GM06990 (cell line): ENCODE measurements at regions not wholly inside any gene's neighbourhood (a gene's known extent, or its start where the extent isn't known, plus 50 kb on each side); places are given as distances from the start of the nearest gene placed in this dataset.

Experiments
- DNase-seq: peaks from one replicate; pipeline ENCODE4 v3.0.0-alpha.2; 2011; ENCODE audit not compliant: insufficient read length; ENCODE audit errors: extremely low read depth
- H3K27me3 ChIP-seq: replicated peaks from 2 replicates; pipeline ENCODE4 v1.6.0; 2011; ENCODE audit warnings: low read length; ENCODE audit not compliant: control insufficient read depth, insufficient read depth
- H3K36me3 ChIP-seq: 2 replicates; pipeline ENCODE4 v1.5.1; 2011; ENCODE audit warnings: low read length; ENCODE audit not compliant: control insufficient read depth, insufficient read depth
- H3K4me3 ChIP-seq: replicated peaks from 2 replicates; pipeline ENCODE4 v1.5.1; 2011; ENCODE audit warnings: low read depth, mild to moderate bottlenecking, control low read depth, low read length
- CTCF ChIP-seq: IDR thresholded peaks from 2 replicates; pipeline ENCODE4 v1.5.1; 2011; ENCODE audit warnings: low read length, control low read depth, mild to moderate bottlenecking, inconsistent platforms; ENCODE audit not compliant: insufficient read depth, poor library complexity, severe bottlenecking

GRCh38 chr21:16176570-16176969, 446.8 kb downstream of the USP25 start:
- no peak for TF ChIP-seq CTCF
- no peak for DNase-seq
- no peak overlapping the region for H3K4me3 ChIP-seq
- no peaks in the 10 kb centered on the region for H3K36me3 ChIP-seq
- H3K27me3 ChIP-seq: no peaks in the 10 kb centered on the region

- H3K4me3 ChIP-seq: no peak overlapping the region
- no peaks in the 10 kb centered on the region for H3K36me3 ChIP-seq
- no peaks in the 10 kb centered on the region for H3K27me3 ChIP-seq
- no peak for TF ChIP-seq CTCF
- DNase-seq: no peak
Measured at GRCh38 chr21:16177532-16177931, 447.8 kb downstream of the USP25 start.

GRCh38 chr21:16179773-16180172, 450.0 kb downstream of the USP25 start:
- TF ChIP-seq CTCF: no peak
- Histone ChIP-seq H3K36me3 (no peaks in the 10 kb centered on the region), H3K27me3 (no peaks in the 10 kb centered on the region), H3K4me3 (no peak overlapping the region)
- DNase-seq: no peak

- no peak for TF ChIP-seq CTCF
- Histone ChIP-seq H3K36me3 (no peaks in the 10 kb centered on the region), H3K4me3 (no peak overlapping the region), H3K27me3 (no peaks in the 10 kb centered on the region)
- no peak for DNase-seq
Measured at GRCh38 chr21:16180614-16181013, 450.8 kb downstream of the USP25 start.

DNA sequence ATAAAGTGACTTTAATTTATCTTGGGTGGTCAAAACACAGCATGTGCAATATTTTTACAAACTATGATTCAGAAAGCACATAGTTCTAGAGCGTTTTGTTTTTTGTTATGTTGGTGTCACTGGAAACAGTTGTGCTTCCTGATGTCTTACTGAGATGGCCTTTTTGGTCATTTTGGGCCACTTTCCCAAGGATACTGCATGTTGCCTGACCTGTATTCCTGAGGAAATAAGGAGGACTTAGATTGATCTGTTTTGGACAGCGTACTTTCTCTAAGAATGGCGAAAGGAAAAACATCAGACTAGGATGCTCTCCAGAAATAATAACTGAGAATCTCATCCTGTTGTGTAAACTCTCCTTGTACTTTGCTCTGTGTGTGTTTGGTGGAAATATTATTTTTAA, 451.2 kb downstream of the USP25 start:
- TF ChIP-seq CTCF: no peak
- no peak for DNase-seq

GRCh38 chr21:16185766-16186165, 456.0 kb downstream of the USP25 start:
- Histone ChIP-seq H3K4me3 (no peak overlapping the region), H3K36me3 (no peaks in the 10 kb centered on the region), H3K27me3 (no peaks in the 10 kb centered on the region)
- TF ChIP-seq CTCF: no peak
- no peak for DNase-seq

More for the DNA sequence above, 451.2 kb downstream of the USP25 start:
- H3K4me3 ChIP-seq: no peak overlapping the region
- no peaks in the 10 kb centered on the region for H3K36me3 ChIP-seq
- H3K27me3 ChIP-seq: no peaks in the 10 kb centered on the region
